ENCODE measurements at regions not wholly inside any gene's neighbourhood (a gene's known extent, or its start where the extent isn't known, plus 50 kb on each side); places are given as distances from the start of the nearest gene placed in this dataset.

DNA sequence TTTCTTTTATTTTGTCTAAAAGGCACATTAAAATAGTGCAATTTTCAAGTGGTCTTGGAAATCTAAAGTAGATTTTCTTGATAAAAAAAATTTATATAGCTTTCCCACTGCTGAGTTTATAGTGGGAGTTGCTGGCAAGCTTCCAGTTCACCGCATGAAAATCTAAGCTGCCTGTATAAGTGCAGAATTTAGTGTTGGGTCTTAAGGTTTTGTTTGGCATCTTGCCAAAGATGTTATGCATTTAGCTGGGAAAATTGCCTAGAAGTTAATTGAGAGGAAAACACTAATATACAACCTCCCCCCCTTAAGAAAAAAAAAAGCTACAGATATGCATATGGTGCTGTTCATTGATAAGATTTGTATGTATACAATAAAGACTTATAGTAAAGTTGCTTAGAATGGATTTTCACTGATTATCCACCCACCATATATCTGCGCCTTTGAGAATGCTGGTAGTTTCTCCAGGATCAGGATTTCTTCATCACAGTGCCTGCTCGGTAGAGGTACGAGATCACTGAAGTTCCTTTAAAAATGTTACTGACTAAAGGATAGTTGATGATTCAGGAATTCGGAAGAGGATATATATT lies 803.2 kb upstream of the POU3F3 start:
- TF ChIP-seq, protein P1, sequence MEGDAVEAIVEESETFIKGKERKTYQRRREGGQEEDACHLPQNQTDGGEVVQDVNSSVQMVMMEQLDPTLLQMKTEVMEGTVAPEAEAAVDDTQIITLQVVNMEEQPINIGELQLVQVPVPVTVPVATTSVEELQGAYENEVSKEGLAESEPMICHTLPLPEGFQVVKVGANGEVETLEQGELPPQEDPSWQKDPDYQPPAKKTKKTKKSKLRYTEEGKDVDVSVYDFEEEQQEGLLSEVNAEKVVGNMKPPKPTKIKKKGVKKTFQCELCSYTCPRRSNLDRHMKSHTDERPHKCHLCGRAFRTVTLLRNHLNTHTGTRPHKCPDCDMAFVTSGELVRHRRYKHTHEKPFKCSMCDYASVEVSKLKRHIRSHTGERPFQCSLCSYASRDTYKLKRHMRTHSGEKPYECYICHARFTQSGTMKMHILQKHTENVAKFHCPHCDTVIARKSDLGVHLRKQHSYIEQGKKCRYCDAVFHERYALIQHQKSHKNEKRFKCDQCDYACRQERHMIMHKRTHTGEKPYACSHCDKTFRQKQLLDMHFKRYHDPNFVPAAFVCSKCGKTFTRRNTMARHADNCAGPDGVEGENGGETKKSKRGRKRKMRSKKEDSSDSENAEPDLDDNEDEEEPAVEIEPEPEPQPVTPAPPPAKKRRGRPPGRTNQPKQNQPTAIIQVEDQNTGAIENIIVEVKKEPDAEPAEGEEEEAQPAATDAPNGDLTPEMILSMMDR (IDR thresholded peaks at IDR 0.05; ENCODE audit: borderline replicate concordance, extremely low read depth, low read length, poor library complexity, severe bottlenecking): no peak
- TF ChIP-seq EZH2 (IDR thresholded peaks at IDR 0.05; ENCODE audit: borderline replicate concordance, low read depth, low read length, severe bottlenecking): no peak
